T-helper 1 cell treated with Interleukin-12 subunit alpha and Interleukin-12 subunit beta and Interleukin-4 antibody, amounts not matched to agents 30 ng/mL and 1 ng/mL, for 36 hours (primary cell): ENCODE measurements at regions not wholly inside any gene's neighbourhood (a gene's known extent, or its start where the extent isn't known, plus 50 kb on each side); places are given as distances from the start of the nearest gene placed in this dataset.

ENCODE experiments used
- intact Hi-C: fragments of 100-400 bp; cut with micrococcal nuclease; formaldehyde crosslinking; loops from one replicate; pipeline ENCODE4 v1.15.1; 2024

DNA sequence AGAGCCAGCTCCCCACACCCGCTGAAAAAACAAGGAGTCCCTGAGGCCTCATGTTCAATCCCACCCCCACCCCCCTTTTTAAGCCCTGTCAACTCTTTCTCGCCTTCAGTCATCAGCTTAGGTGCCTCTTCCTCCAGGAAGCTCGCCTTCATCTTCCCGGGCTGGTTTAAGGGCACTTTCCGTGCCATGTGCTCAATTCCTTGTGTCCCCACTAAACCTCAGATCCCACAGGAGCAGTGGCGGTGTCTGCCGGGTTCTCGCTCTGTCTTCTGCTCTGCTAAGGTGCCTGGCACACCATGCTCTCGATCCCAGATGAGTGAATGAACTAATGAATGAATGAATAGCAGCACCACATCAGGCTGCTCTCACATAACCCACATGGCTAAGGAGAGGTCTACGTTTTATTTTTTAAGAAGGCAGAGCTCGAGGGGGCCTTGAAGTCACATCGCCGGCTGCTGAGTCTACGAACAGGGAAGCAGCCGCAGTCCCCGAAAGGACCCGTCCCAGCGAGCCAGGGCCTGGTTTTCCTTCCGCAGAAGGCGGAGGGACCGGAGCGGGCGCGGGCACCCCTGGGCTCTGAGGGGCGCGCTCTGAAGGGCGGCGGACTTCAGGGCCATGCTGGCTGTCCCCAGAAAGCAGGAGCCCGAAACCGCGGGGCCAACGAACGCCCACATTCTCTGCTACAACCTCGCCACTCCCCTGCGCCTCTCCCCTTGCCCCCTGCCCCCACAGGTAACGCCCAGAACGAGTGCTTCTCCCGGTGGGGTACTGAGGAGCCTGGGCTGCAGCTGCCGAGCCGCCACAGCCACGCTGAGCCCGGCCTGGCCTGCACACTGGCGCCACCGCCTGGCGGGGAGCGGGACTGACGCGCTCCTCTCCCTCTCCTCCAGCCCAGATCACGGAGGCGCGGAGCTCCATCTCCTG, 73.4 kb upstream of the KCNMA1 start:
- intact Hi-C loops = loop anchor here (1.0 to 2.0 kb wide), 2 partner anchors 537 to 546 kb away; no protein-coding TSS in a partner anchor

- intact Hi-C loops = loop anchor here (2.0 kb wide), 1 partner anchor 545 kb away; no protein-coding TSS in a partner anchor
These were observed 72.5 kb upstream of the KCNMA1 start for GRCh38 chr10:77710081-77710551.

DNA sequence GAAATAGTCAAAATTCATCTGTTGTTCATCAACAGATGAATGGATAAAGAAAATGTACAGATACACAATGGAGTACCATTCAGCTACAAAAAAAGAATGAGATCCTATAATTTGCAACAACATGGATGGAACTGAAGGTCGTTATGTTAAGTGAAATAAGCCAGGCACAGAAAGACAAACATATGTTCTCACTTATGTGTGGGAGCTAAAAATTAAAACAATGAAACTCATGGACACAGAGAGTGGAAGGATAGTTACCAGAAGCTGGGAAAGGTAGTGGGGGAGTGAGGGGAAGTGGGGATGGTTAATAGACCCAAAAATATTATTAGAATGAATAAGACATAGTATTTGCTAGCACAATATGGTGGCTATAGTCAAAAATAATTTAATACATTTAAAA, 70.0 kb upstream of the KCNMA1 start:
- intact Hi-C loops = no loop called here

GRCh38 chr10:77702166-77702565, 64.6 kb upstream of the KCNMA1 start:
- intact Hi-C loops = no loop called here

DNA sequence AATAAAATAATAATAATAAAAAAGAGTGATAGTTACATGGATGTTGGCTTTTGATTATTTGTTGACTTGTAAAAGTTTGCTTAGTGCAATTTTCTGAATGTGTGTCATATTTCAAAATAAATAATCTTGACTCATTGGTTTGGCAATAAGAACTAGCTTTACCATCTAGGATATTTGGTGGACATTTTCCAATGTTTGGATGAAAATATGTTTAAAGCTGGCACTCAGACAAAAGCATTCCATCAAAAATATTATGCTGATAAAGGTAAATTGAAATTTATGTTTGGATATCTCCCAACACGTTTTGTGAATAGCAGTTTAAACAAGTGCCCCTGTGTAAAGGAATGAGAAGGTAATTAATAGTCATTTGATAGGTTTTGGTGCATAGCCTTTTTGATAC, 62.5 kb upstream of the KCNMA1 start:
- intact Hi-C loops = no loop called here

GRCh38 chr10:77699080-77699645, 61.6 kb upstream of the KCNMA1 start:
- intact Hi-C loops = no loop called here

DNA sequence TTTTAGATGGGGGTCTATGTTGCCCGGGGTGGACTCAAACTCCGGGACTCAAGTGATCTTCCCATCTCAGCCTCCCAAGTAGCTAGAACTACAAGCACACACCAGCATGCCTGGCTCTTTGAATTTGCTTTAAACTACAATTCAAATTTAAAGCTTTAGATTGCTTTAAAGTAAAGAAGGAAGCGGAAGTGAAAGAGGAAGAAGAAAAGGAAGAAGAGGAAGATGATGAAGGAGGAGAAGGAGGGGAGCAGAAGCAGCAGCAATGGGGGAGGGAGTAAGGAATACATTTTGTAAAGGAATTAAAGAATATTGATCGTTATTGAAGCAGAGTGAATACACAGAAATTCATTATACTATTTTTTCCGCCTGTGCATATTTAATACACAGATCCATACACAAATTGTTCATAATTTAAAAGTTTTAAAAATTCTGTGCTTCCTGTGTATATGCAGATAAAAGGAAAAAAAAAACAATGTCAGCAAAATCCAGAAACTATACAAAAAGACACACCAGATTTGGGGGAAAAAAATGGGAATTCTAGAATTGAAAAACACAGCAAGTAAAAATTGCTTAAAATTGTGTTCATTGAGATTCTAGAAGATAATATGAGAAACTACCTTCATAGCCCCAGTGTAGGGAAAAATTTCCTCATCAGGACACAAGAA, 60.8 kb upstream of the KCNMA1 start:
- intact Hi-C loops = no loop called here

DNA sequence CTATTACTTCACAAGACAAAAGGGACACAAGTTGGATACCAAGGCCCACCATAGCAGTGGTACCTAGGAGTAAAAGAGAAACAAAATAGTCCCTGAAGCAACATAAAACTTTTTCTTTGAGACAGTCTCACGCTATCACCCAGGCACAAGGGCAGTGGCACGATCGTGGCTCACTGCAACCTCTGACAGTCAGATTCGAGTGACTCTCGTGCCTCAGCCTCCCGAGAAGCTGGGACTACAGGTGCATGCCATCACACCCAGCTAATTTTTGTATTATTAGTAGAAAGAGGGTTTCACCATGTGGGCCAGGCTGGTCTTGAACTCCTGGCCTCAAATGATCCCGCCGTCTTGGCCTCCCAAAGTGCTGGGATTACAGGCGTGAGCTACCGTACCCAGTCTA, 59.0 kb upstream of the KCNMA1 start:
- intact Hi-C loops = no loop called here

DNA sequence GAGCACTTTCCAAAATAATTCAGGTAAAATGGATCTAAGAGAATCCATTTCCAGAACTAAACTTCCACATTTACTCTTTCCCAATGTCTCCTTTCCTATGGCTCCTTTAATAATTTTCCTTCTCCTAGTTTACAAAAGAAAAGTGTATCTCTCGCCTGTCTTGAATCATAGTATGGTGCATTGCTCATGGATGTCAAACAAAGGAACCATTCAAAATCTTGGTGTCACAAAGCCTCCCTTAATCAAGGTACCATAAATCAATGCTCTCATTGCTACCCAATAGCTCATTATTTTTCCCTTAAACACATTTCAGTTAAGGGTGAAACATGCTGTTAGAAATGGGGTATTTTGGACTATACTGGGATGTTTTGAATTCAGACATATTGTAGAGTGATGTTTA, 57.6 kb upstream of the KCNMA1 start:
- intact Hi-C loops = no loop called here

GRCh38 chr10:77692782-77693181, 55.2 kb upstream of the KCNMA1 start:
- intact Hi-C loops = no loop called here

GRCh38 chr10:77689339-77689738, 51.7 kb upstream of the KCNMA1 start:
- intact Hi-C loops = no loop called here

DNA sequence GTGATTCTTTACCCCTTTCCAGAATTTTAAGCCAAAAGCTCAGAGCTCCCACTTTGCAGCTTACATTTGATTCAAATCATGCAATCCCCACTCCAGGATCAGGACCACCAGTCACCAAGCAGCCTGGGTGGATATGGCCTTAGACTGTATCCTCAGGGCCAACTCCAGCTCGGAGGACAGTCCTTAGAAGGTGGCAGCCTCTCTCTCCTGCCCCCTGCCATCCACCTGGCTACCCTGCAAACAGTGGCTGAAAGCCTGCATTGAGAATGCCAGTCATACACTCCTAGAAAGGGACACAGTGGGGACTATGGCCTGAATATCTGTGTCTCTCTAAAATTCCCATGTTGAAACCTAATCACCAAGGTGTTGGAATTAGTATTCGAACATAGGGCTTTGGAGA, 50.0 kb upstream of the KCNMA1 start:
- intact Hi-C loops = no loop called here
